CD4-positive, alpha-beta T cell (primary cell): ENCODE measurements at regions not wholly inside any gene's neighbourhood (a gene's known extent, or its start where the extent isn't known, plus 50 kb on each side); places are given as distances from the start of the nearest gene placed in this dataset.

Experiments used
- ATAC-seq: fragments of 200-7000 bp; cut with Tn5 transposase; one replicate; pipeline ENCODE4 v1.10.0; 2022; ENCODE audit warnings: mild to moderate bottlenecking; ENCODE audit not compliant: poor library complexity
- CTCF ChIA-PET: fragments of 350-600 bp; sonication (Branson Sonifier 250); formaldehyde crosslinking; loops from one replicate; lab custom pipeline; 2021; ENCODE audit warnings: antibody characterized with exemption, inconsistent platforms; lab: Charles Lee
- POLR2A ChIA-PET: fragments of 350-600 bp; sonication (Branson Sonifier 250); formaldehyde crosslinking; loops from one replicate; lab custom pipeline; 2021; ENCODE audit warnings: antibody characterized with exemption, inconsistent platforms; lab: Charles Lee
- DNase-seq, 14 experiments: peaks; one replicate each; pipeline ENCODE4 v3.0.0-alpha.2; 2013 to 2020; ENCODE audit warnings: mixed read lengths in 2 of 14
- H3K27ac ChIP-seq, 2 donors: one replicate each; pipeline versions ENCODE4 v1.5.1 to v1.7.0; 2013; ENCODE audit warnings: low read length in 2 of 2, low read depth in 1 of 2, mild to moderate bottlenecking in 1 of 2
- H3K27me3 ChIP-seq, 2 experiments: 1 replicate in 1 of 2; 2 replicates in 1 of 2; pipeline versions ENCODE4 v1.6.1 to v1.7.0; 2013; ENCODE audit warnings: low read length in 2 of 2, control low read depth in 1 of 2, mild to moderate bottlenecking in 1 of 2, moderate library complexity in 1 of 2; ENCODE audit not compliant: insufficient read depth in 2 of 2, control insufficient read depth in 1 of 2
- H3K36me3 ChIP-seq: one replicate; pipeline ENCODE4 v1.6.1; 2013; ENCODE audit warnings: low read length, control low read depth; ENCODE audit not compliant: insufficient read depth
- H3K4me1 ChIP-seq: one replicate; pipeline ENCODE4 v1.6.1; 2013; ENCODE audit warnings: low read length, control low read depth; ENCODE audit not compliant: insufficient read depth
- H3K4me3 ChIP-seq: one replicate; pipeline ENCODE4 v1.5.1; 2013; ENCODE audit warnings: mild to moderate bottlenecking, low read length, moderate library complexity
- H3K9me3 ChIP-seq, 2 experiments: 1 replicate in 1 of 2; 2 replicates in 1 of 2; pipeline versions ENCODE4 v1.6.1 to v1.7.0; 2013; ENCODE audit warnings: low read length in 2 of 2, mild to moderate bottlenecking in 2 of 2, control low read depth in 1 of 2, moderate library complexity in 1 of 2; ENCODE audit not compliant: control insufficient read depth in 1 of 2, insufficient read depth in 1 of 2
- H3K27ac Mint-ChIP-seq: one replicate; pipeline ENCODE4 v1.8.0; 2020; ENCODE audit warnings: mixed read lengths
- H3K27me3 Mint-ChIP-seq: one replicate; pipeline ENCODE4 v1.8.0; 2021; ENCODE audit warnings: mixed read lengths
- H3K36me3 Mint-ChIP-seq: one replicate; pipeline ENCODE4 v1.8.0; 2021; ENCODE audit warnings: low read depth, mixed read lengths
- H3K4me1 Mint-ChIP-seq: one replicate; pipeline ENCODE4 v1.8.0; 2021; ENCODE audit warnings: low read depth, mixed read lengths
- H3K4me3 Mint-ChIP-seq: one replicate; pipeline ENCODE4 v1.8.0; 2020; ENCODE audit warnings: mild to moderate bottlenecking, mixed read lengths
- H3K9me3 Mint-ChIP-seq: one replicate; pipeline ENCODE4 v1.8.0; 2020; ENCODE audit warnings: mixed read lengths
- CTCF ChIP-seq: fragments of 200-600 bp; IDR thresholded peaks from one replicate; pipeline ENCODE4 v1.8.0; 2022; ENCODE audit warnings: antibody characterized with exemption, mild to moderate bottlenecking
- intact Hi-C, 2 experiments: fragments of 100-400 bp; cut with DNase I in 1 of 2; cut with micrococcal nuclease in 1 of 2; formaldehyde crosslinking; loops; one replicate each; pipeline versions ENCODE4 v1.15.1 to v1.9.0; 2023 to 2025; cut with DNase I, micrococcal nuclease

GRCh38 chr11:71116693-71117040 lies 135.7 kb downstream of the SHANK2 start:
- ChIA-PET CTCF (no interaction called here), POLR2A (no interaction called here)
- Histone ChIP-seq H3K9me3 (peaks cover 0 to 6% of the 10 kb centered on the region in 2 experiments), H3K27me3 (peaks cover 7 to 10% of the 10 kb centered on the region in 2 experiments), H3K27ac (no peak overlapping the region), H3K4me1 (no peaks in the 10 kb centered on the region), H3K36me3 (no peaks in the 10 kb centered on the region), H3K4me3 (no peak overlapping the region)
- no peak for TF ChIP-seq CTCF
- Mint-ChIP-seq H3K4me1 (no peaks in the 10 kb centered on the region), H3K36me3 (no peaks in the 10 kb centered on the region), H3K27ac (no peak overlapping the region), H3K9me3 (no peaks in the 10 kb centered on the region), H3K27me3 (peaks cover 34% of the 10 kb centered on the region), H3K4me3 (no peak overlapping the region)
- ATAC-seq (no peak), DNase-seq (no peak)
- intact Hi-C loops = no loop called here

DNA sequence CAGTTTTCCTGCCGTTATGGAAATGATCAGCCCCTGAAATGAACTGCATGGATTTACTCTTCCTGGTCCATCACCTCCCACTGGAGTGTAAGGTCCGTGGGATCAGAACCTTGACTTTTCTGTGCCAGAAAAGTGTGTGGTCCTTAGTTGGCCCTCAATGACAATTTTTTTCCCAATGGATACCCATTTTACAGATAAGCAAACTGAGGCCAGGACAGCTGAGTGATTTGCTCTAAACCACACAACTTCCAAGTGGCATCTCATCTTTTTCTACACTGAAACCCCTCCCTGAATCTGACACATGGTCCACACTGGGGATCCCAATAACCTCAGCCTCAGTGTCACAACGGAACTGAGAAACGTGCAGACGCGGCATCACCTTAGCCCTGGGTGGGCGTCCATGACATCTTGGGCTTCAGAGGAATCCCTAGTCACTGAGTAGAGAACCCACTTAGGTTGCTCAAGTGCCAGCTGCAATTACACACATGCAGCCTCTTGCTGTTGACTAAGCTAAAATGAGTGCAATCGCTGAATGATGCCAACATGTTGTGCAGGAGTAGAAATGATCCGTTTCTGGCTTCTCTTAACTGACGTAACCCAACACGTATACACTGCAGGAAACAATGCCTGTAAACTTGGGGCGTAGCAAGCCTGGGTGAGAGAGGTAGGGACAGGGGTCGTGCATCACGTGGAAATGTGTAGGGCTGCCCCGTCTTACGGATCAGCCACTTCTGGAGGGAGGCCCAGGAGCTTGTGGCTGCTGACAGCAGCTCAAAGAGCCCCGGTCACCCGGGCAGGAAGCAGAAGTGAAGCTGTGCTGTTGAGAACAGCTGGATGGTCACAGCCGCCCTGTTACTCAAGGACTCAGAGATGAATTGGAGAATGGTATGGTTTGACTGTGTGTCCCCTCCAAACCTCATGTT lies 136.3 kb downstream of the SHANK2 start:
- intact Hi-C loops = no loop called here
- Histone ChIP-seq H3K27ac (no peak overlapping the region), H3K27me3 (peaks cover 7 to 10% of the 10 kb centered on the region in 2 experiments), H3K4me3 (no peak overlapping the region), H3K4me1 (no peaks in the 10 kb centered on the region), H3K9me3 (peaks cover 0 to 6% of the 10 kb centered on the region in 2 experiments), H3K36me3 (no peaks in the 10 kb centered on the region)
- no peak for DNase-seq
- Mint-ChIP-seq H3K27ac (no peak overlapping the region), H3K4me1 (no peaks in the 10 kb centered on the region), H3K27me3 (peaks cover 36% of the 10 kb centered on the region), H3K9me3 (no peaks in the 10 kb centered on the region), H3K36me3 (no peaks in the 10 kb centered on the region), H3K4me3 (no peak overlapping the region)
- no peak for ATAC-seq
- ChIA-PET CTCF (no interaction called here), POLR2A (no interaction called here)
- no peak for TF ChIP-seq CTCF

- intact Hi-C loops = no loop called here
- Histone ChIP-seq H3K36me3 (no peaks in the 10 kb centered on the region), H3K27ac (no peak overlapping the region), H3K27me3 (peaks cover 7% of the 10 kb centered on the region in 2 experiments), H3K9me3 (peaks cover 0 to 6% of the 10 kb centered on the region in 2 experiments), H3K4me1 (no peaks in the 10 kb centered on the region), H3K4me3 (no peak overlapping the region)
- H3K27me3 Mint-ChIP-seq = peaks cover 29% of the 10 kb centered on the region
- ATAC-seq (no peak), DNase-seq (no peak)
- H3K27ac Mint-ChIP-seq = no peak overlapping the region
- H3K4me3 Mint-ChIP-seq = no peak overlapping the region
- no peaks in the 10 kb centered on the region for H3K4me1 Mint-ChIP-seq
- ChIA-PET POLR2A (no interaction called here), CTCF (no interaction called here)
- TF ChIP-seq CTCF = no peak
- no peaks in the 10 kb centered on the region for H3K36me3 Mint-ChIP-seq
- H3K9me3 Mint-ChIP-seq = no peaks in the 10 kb centered on the region
Observed at GRCh38 chr11:71114124-71114851, 138.1 kb downstream of the SHANK2 start.
